ENCODE measurements at regions not wholly inside any gene's neighbourhood (a gene's known extent, or its start where the extent isn't known, plus 50 kb on each side); places are given as distances from the start of the nearest gene placed in this dataset.
"Not testable (repeated sequence)": the region's sequence is repeated elsewhere in the genome, so short reads cannot be mapped to it uniquely, and the experiment has no call there.

DNA sequence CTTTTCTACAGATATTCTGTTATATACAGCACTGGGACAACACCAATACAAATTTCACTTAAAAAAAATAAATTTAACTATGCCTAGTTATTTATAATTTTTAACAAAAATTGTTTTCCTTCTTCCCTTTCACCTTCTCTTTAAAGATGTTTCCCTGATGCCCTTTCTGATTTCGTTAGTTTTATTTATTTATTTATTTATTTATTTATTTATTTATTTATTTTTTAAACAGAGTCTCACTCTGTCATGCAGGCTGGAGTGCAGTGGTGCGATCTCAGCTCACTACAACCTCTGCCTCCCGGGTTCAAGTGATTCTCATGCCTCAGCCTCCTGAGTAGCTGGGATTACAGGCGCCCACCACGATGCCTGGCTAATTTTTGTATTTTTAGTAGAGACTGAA is 105.9 kb upstream of the ARMC3 start:
- not testable (repeated sequence) for TF ChIP-seq POLR2AphosphoS5 (IDR thresholded peaks at IDR 0.05; ENCODE audit: low read depth, low read length); FOXM1 (IDR thresholded peaks at IDR 0.05; ENCODE audit: low read depth)

All from SK-N-SH (cell line).